Neural cell (in vitro differentiated cells): ENCODE measurements at regions not wholly inside any gene's neighbourhood (a gene's known extent, or its start where the extent isn't known, plus 50 kb on each side); places are given as distances from the start of the nearest gene placed in this dataset.

Experiments
- H2AFZ ChIP-seq: fragments of 200-600, 300-800 bp; sonication (generic), shearing (Covaris generic); 2 replicates; pipeline ENCODE4 v1.6.0; 2014; ENCODE audit warnings: low read depth, mild to moderate bottlenecking, antibody characterized with exemption, low read length, moderate library complexity
- H3F3A ChIP-seq: fragments of 200-600 bp; shearing (Covaris generic); 2 replicates; pipeline ENCODE4 v1.6.1; 2016; ENCODE audit warnings: mild to moderate bottlenecking, moderate library complexity, mixed read lengths, antibody characterized with exemption, low read length; ENCODE audit not compliant: insufficient read depth, poor library complexity, severe bottlenecking
- H3K27ac ChIP-seq: fragments of 200-600, 300-800 bp; sonication (generic), shearing (Covaris generic); 2 replicates; pipeline ENCODE4 v1.5.1; 2014; ENCODE audit warnings: mild to moderate bottlenecking, low read length, moderate library complexity
- H3K27me3 ChIP-seq: fragments of 300-800, 200-600 bp; sonication (generic), shearing (Covaris generic); 2 replicates; pipeline ENCODE4 v1.6.0; 2014; ENCODE audit warnings: mild to moderate bottlenecking, low read depth, low read length, moderate library complexity; ENCODE audit not compliant: insufficient read depth
- H3K36me3 ChIP-seq: fragments of 300-800, 200-600 bp; sonication (generic), shearing (Covaris generic); 2 replicates; pipeline ENCODE4 v1.5.1; 2014; ENCODE audit warnings: mild to moderate bottlenecking, antibody characterized with exemption, low read length, moderate library complexity; ENCODE audit not compliant: insufficient read depth
- H3K4me2 ChIP-seq: fragments of 300-800, 200-600 bp; sonication (generic), shearing (Covaris generic); 2 replicates; pipeline ENCODE4 v1.6.0; 2014; ENCODE audit warnings: mild to moderate bottlenecking, low read length
- H3K4me3 ChIP-seq: fragments of 300-800, 200-600 bp; sonication (generic), shearing (Covaris generic); 2 replicates; pipeline ENCODE4 v1.5.1; 2014; ENCODE audit warnings: mild to moderate bottlenecking, low read length, moderate library complexity
- H3K79me2 ChIP-seq: fragments of 200-600 bp; shearing (Covaris generic); replicated peaks from 2 replicates; pipeline ENCODE4 v1.6.0; 2014; ENCODE audit warnings: mild to moderate bottlenecking, low read length, moderate library complexity; ENCODE audit not compliant: insufficient read depth
- H3K9ac ChIP-seq: fragments of 300-800, 200-600 bp; sonication (generic), shearing (Covaris generic); 2 replicates; pipeline ENCODE4 v1.6.1; 2016; ENCODE audit warnings: mild to moderate bottlenecking, low read length, mixed read lengths
- H3K9me2 ChIP-seq: fragments of 200-600 bp; shearing (Covaris generic); 2 replicates; pipeline ENCODE4 v1.6.1; 2016; ENCODE audit warnings: mild to moderate bottlenecking, low read length, mixed read lengths; ENCODE audit not compliant: insufficient read depth
- H3K9me3 ChIP-seq: fragments of 200-600, 300-800 bp; sonication (generic), shearing (Covaris generic); 2 replicates; pipeline ENCODE4 v1.6.1; 2016; ENCODE audit warnings: mild to moderate bottlenecking, mixed run types, low read length, moderate library complexity, mixed read lengths
- H4K20me1 ChIP-seq: fragments of 200-600 bp; shearing (Covaris generic); 2 replicates; pipeline ENCODE4 v1.6.1; 2016; ENCODE audit warnings: mild to moderate bottlenecking, mixed run types; ENCODE audit not compliant: insufficient read depth
- EP300 ChIP-seq: fragments of 450-650 bp; conservative IDR thresholded peaks from 2 replicates; pipeline ENCODE4 v1.6.1; 2014; ENCODE audit warnings: antibody characterized with exemption, mild to moderate bottlenecking, moderate library complexity; ENCODE audit not compliant: poor library complexity, severe bottlenecking
- EZH2 ChIP-seq: fragments of 200-600, 300-800 bp; shearing (Covaris generic), sonication (generic); IDR thresholded peaks from 2 replicates; pipeline ENCODE4 v1.6.1; 2014; ENCODE audit warnings: antibody characterized with exemption, low read length, borderline replicate concordance, mild to moderate bottlenecking; ENCODE audit not compliant: insufficient read depth, poor library complexity, severe bottlenecking
- MXI1 ChIP-seq: fragments of 450-650 bp; conservative IDR thresholded peaks from 2 replicates; pipeline ENCODE4 v1.6.1; 2014; ENCODE audit warnings: antibody characterized with exemption, mild to moderate bottlenecking; ENCODE audit not compliant: poor library complexity, severe bottlenecking
- POLR2AphosphoS5 ChIP-seq: IDR thresholded peaks from 2 replicates; pipeline ENCODE4 v1.6.1; 2012
- RAD21 ChIP-seq: fragments of 450-650 bp; conservative IDR thresholded peaks from 2 replicates; pipeline ENCODE4 v1.6.1; 2014; ENCODE audit warnings: antibody characterized with exemption, mild to moderate bottlenecking, moderate library complexity
- SMC3 ChIP-seq: fragments of 450-650 bp; conservative IDR thresholded peaks from 2 replicates; pipeline ENCODE4 v1.6.1; 2014; ENCODE audit warnings: antibody characterized with exemption, mild to moderate bottlenecking, moderate library complexity; ENCODE audit not compliant: poor library complexity
- TAF1 ChIP-seq: IDR thresholded peaks from 2 replicates; pipeline ENCODE4 v1.6.1; 2012; ENCODE audit warnings: low read depth
- TF ChIP-seq, protein P1 (sequence below): IDR thresholded peaks from 2 replicates; pipeline ENCODE4 v1.6.1; 2012; ENCODE audit warnings: borderline replicate concordance
- TF ChIP-seq, protein P2 (sequence below): fragments of 450-650 bp; IDR thresholded peaks from 2 replicates; pipeline ENCODE4 v1.5.1; 2014; ENCODE audit warnings: antibody characterized with exemption, mild to moderate bottlenecking, moderate library complexity; ENCODE audit not compliant: poor library complexity, severe bottlenecking

DNA sequence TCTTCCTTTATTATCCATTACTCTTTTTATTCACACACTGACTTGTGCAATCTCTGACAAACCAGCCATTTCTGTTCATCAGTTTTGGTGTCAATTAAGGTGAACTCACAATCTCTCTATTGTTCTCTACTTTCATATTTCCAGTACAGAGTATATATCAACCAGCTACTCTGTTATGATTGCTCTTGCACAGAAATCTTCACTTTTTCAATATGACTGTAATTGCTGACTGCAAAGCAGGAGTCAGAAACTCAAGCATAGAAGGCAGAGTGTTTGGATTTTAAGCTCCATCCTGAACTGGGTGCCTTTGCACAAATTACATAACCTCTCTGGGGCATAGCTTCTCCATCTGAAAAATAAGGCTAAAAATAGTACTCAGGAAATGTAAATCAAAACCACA is 1042.0 kb downstream of the GRM8 start:
- Histone ChIP-seq H3K27ac (no peak overlapping the region), H3F3A (no peaks in the 10 kb centered on the region), H3K36me3 (no peaks in the 10 kb centered on the region), H3K27me3 (no peaks in the 10 kb centered on the region), H3K9ac (no peak overlapping the region), H2AFZ (no peak overlapping the region), H3K4me3 (no peak overlapping the region), H4K20me1 (no peaks in the 10 kb centered on the region), H3K9me3 (no peaks in the 10 kb centered on the region), H3K4me2 (no peak overlapping the region), H3K9me2 (no peaks in the 10 kb centered on the region), H3K79me2 (no peaks in the 10 kb centered on the region)
- TF ChIP-seq TAF1: no peak
- no peak for TF ChIP-seq EP300
- TF ChIP-seq, protein P1, sequence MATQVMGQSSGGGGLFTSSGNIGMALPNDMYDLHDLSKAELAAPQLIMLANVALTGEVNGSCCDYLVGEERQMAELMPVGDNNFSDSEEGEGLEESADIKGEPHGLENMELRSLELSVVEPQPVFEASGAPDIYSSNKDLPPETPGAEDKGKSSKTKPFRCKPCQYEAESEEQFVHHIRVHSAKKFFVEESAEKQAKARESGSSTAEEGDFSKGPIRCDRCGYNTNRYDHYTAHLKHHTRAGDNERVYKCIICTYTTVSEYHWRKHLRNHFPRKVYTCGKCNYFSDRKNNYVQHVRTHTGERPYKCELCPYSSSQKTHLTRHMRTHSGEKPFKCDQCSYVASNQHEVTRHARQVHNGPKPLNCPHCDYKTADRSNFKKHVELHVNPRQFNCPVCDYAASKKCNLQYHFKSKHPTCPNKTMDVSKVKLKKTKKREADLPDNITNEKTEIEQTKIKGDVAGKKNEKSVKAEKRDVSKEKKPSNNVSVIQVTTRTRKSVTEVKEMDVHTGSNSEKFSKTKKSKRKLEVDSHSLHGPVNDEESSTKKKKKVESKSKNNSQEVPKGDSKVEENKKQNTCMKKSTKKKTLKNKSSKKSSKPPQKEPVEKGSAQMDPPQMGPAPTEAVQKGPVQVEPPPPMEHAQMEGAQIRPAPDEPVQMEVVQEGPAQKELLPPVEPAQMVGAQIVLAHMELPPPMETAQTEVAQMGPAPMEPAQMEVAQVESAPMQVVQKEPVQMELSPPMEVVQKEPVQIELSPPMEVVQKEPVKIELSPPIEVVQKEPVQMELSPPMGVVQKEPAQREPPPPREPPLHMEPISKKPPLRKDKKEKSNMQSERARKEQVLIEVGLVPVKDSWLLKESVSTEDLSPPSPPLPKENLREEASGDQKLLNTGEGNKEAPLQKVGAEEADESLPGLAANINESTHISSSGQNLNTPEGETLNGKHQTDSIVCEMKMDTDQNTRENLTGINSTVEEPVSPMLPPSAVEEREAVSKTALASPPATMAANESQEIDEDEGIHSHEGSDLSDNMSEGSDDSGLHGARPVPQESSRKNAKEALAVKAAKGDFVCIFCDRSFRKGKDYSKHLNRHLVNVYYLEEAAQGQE: no peak
- TF ChIP-seq MXI1: no peak
- TF ChIP-seq RAD21: no peak
- TF ChIP-seq, protein P2, sequence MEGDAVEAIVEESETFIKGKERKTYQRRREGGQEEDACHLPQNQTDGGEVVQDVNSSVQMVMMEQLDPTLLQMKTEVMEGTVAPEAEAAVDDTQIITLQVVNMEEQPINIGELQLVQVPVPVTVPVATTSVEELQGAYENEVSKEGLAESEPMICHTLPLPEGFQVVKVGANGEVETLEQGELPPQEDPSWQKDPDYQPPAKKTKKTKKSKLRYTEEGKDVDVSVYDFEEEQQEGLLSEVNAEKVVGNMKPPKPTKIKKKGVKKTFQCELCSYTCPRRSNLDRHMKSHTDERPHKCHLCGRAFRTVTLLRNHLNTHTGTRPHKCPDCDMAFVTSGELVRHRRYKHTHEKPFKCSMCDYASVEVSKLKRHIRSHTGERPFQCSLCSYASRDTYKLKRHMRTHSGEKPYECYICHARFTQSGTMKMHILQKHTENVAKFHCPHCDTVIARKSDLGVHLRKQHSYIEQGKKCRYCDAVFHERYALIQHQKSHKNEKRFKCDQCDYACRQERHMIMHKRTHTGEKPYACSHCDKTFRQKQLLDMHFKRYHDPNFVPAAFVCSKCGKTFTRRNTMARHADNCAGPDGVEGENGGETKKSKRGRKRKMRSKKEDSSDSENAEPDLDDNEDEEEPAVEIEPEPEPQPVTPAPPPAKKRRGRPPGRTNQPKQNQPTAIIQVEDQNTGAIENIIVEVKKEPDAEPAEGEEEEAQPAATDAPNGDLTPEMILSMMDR: no peak
- no peak for TF ChIP-seq EZH2
- TF ChIP-seq SMC3: no peak
- no peak for TF ChIP-seq POLR2AphosphoS5

DNA sequence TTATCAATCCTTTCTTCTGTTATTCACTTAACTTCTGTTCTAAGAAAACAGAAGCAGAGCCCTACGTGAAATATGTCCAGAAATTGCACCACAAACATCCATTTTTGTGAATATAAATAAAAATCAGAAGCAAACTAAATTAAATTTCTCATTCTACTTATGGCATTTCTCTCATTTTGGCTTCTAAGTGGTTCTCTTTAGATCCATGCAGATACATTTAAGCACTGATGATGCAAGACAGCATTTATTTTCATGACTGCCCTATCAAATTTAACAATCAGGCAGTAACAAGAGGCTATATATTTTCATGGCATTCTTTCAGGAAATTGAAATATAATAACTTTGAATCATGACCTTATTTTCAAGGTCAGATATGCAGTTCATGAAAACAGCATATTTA is 1049.6 kb downstream of the GRM8 start:
- no peak for TF ChIP-seq POLR2AphosphoS5
- TF ChIP-seq, protein P1: no peak
- TF ChIP-seq TAF1: no peak
- TF ChIP-seq RAD21: no peak
- no peak for TF ChIP-seq MXI1
- no peak for TF ChIP-seq EP300
- TF ChIP-seq, protein P2: no peak
- TF ChIP-seq SMC3: no peak
- TF ChIP-seq EZH2: no peak
- Histone ChIP-seq H3K27me3 (no peaks in the 10 kb centered on the region), H3K9me2 (no peaks in the 10 kb centered on the region), H3K27ac (no peak overlapping the region), H3K9me3 (no peaks in the 10 kb centered on the region), H3K36me3 (no peaks in the 10 kb centered on the region), H3K4me3 (no peak overlapping the region), H3K4me2 (no peak overlapping the region), H3K9ac (no peak overlapping the region), H2AFZ (no peak overlapping the region), H4K20me1 (no peaks in the 10 kb centered on the region), H3F3A (no peaks in the 10 kb centered on the region), H3K79me2 (no peaks in the 10 kb centered on the region)
